ENCODE measurements at regions not wholly inside any gene's neighbourhood (a gene's known extent, or its start where the extent isn't known, plus 50 kb on each side); places are given as distances from the start of the nearest gene placed in this dataset.

DNA sequence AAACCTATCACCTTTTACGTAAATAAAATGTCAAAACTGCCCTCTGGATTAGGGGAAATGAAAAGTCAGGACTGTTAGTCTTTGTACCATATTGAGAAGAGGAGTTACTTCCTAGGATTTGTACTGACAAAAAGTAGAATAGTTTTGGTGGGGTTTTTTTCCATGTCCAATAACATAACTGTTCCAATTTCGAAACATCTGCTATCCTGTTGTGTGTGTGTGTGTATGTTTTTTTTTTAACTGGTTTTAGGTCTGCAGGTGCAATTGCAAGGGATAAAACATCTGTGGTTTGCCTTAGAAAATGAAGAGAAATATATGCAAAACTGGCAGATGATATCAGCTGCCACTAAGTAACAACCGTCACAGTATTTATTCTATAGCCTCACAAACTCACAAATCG, 506.8 kb downstream of the NFIB start:
- Mint-ChIP-seq H3K36me3 (ENCODE audit: low read depth) (no peaks in the 10 kb centered on the region), H3K9me3 (no peaks in the 10 kb centered on the region), H3K27ac (no peak overlapping the region), H3K27me3 (ENCODE audit: insufficient read depth, low read depth, poor library complexity) (peaks cover 1% of the 10 kb centered on the region), H3K4me3 (no peak overlapping the region), H3K4me1 (no peaks in the 10 kb centered on the region)
- H3K36me3 ChIP-seq (ENCODE audit: insufficient read depth), result no peaks in the 10 kb centered on the region
- H3K27ac ChIP-seq (ENCODE audit: low read depth), result no peak overlapping the region
- H3K27me3 ChIP-seq (ENCODE audit: insufficient read depth), result no peaks in the 10 kb centered on the region
- DNase-seq (ENCODE audit: low spot score) (no peak), ATAC-seq (no peak)
- no peaks in the 10 kb centered on the region for H3K4me1 ChIP-seq (ENCODE audit: insufficient read depth)
- peaks cover 8% of the 10 kb centered on the region for H3K9me2 ChIP-seq (ENCODE audit: insufficient read depth)
- no peaks in the 10 kb centered on the region for H3K79me2 ChIP-seq (replicated peaks; ENCODE audit: insufficient read depth)
- H3K4me3 ChIP-seq, result no peak overlapping the region
- H2AFZ ChIP-seq, result no peak overlapping the region
- no peak for TF ChIP-seq CTCF (conservative IDR thresholded peaks at IDR 0.05; ENCODE audit: low read depth in 2 of 2)
- no peak for TF ChIP-seq STAT1 (IDR thresholded peaks at IDR 0.05; ENCODE audit: unreplicated experiment)
- TF ChIP-seq ZNF331 (CRISPR knock-in tag; IDR thresholded peaks at IDR 0.05; ENCODE audit: low read depth), result no peak
- TF ChIP-seq, protein P1, sequence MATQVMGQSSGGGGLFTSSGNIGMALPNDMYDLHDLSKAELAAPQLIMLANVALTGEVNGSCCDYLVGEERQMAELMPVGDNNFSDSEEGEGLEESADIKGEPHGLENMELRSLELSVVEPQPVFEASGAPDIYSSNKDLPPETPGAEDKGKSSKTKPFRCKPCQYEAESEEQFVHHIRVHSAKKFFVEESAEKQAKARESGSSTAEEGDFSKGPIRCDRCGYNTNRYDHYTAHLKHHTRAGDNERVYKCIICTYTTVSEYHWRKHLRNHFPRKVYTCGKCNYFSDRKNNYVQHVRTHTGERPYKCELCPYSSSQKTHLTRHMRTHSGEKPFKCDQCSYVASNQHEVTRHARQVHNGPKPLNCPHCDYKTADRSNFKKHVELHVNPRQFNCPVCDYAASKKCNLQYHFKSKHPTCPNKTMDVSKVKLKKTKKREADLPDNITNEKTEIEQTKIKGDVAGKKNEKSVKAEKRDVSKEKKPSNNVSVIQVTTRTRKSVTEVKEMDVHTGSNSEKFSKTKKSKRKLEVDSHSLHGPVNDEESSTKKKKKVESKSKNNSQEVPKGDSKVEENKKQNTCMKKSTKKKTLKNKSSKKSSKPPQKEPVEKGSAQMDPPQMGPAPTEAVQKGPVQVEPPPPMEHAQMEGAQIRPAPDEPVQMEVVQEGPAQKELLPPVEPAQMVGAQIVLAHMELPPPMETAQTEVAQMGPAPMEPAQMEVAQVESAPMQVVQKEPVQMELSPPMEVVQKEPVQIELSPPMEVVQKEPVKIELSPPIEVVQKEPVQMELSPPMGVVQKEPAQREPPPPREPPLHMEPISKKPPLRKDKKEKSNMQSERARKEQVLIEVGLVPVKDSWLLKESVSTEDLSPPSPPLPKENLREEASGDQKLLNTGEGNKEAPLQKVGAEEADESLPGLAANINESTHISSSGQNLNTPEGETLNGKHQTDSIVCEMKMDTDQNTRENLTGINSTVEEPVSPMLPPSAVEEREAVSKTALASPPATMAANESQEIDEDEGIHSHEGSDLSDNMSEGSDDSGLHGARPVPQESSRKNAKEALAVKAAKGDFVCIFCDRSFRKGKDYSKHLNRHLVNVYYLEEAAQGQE (IDR thresholded peaks at IDR 0.05; ENCODE audit: unreplicated experiment), result no peak
- TF ChIP-seq, protein P2, sequence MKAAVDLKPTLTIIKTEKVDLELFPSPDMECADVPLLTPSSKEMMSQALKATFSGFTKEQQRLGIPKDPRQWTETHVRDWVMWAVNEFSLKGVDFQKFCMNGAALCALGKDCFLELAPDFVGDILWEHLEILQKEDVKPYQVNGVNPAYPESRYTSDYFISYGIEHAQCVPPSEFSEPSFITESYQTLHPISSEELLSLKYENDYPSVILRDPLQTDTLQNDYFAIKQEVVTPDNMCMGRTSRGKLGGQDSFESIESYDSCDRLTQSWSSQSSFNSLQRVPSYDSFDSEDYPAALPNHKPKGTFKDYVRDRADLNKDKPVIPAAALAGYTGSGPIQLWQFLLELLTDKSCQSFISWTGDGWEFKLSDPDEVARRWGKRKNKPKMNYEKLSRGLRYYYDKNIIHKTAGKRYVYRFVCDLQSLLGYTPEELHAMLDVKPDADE (IDR thresholded peaks at IDR 0.05), result no peak
- no peak for TF ChIP-seq NANOG (IDR thresholded peaks at IDR 0.05; ENCODE audit: borderline replicate concordance)
- TF ChIP-seq JUNB (IDR thresholded peaks at IDR 0.05; ENCODE audit: unreplicated experiment), result no peak
- TF ChIP-seq ZNF114 (CRISPR knock-in tag; IDR thresholded peaks at IDR 0.05), result no peak
- TF ChIP-seq ZNF462 (CRISPR knock-in tag; IDR thresholded peaks at IDR 0.05), result no peak
- no peak for TF ChIP-seq EZH2phosphoT487 (IDR thresholded peaks at IDR 0.05; ENCODE audit: unreplicated experiment)
- no peak for TF ChIP-seq EZH2 (IDR thresholded peaks at IDR 0.05; ENCODE audit: low read depth, unreplicated experiment)
- TF ChIP-seq CREB1 (CRISPR knock-in tag; IDR thresholded peaks at IDR 0.05; ENCODE audit: low read depth), result no peak
- TF ChIP-seq POLR2AphosphoS5 (IDR thresholded peaks at IDR 0.05; ENCODE audit: low read depth), result no peak
- H3K4me2 ChIP-seq, result no peak overlapping the region
- H4K20me1 ChIP-seq (replicated peaks; ENCODE audit: insufficient read depth), result no peaks in the 10 kb centered on the region
- H3F3A ChIP-seq (replicated peaks; ENCODE audit: low read depth), result no peaks in the 10 kb centered on the region

All from GM23338 (cell line).